HG02981 (cell line): ENCODE measurements at regions not wholly inside any gene's neighbourhood (a gene's known extent, or its start where the extent isn't known, plus 50 kb on each side); places are given as distances from the start of the nearest gene placed in this dataset.

ENCODE experiments used
- ATAC-seq: cut with Tn5 transposase; IDR thresholded peaks from one replicate; pipeline ENCODE4 v1.9.1; 2021; ENCODE audit warnings: mild to moderate bottlenecking, moderate library complexity; ENCODE audit not compliant: unreplicated experiment

GRCh38 chr15:77742127-77742526 lies 109.4 kb upstream of the LINGO1 start:
- ATAC-seq: no peak

- no peak for ATAC-seq
Observed at GRCh38 chr15:77741106-77741505, 108.4 kb upstream of the LINGO1 start.

- no peak for ATAC-seq
Observed at GRCh38 chr15:77739591-77740378, 107.1 kb upstream of the LINGO1 start.

- no peak for ATAC-seq
Observed at GRCh38 chr15:77738441-77739302, 106.0 kb upstream of the LINGO1 start.

- no peak for ATAC-seq
Observed at GRCh38 chr15:77738038-77738370, 105.3 kb upstream of the LINGO1 start.

GRCh38 chr15:77737238-77738037 lies 104.7 kb upstream of the LINGO1 start:
- ATAC-seq: no peak

- no peak for ATAC-seq
Observed at GRCh38 chr15:77734306-77734705, 101.6 kb upstream of the LINGO1 start.

GRCh38 chr15:77733579-77734300 lies 101.0 kb upstream of the LINGO1 start:
- no peak for ATAC-seq

- ATAC-seq: no peak
Observed at GRCh38 chr15:77732514-77733335, 100.0 kb upstream of the LINGO1 start.

- no peak for ATAC-seq
Observed at GRCh38 chr15:77731945-77732344, 99.2 kb upstream of the LINGO1 start.

- ATAC-seq: no peak
Observed at GRCh38 chr15:77731067-77731466, 98.4 kb upstream of the LINGO1 start.

- ATAC-seq: no peak
Observed at GRCh38 chr15:77727635-77728304, 95.1 kb upstream of the LINGO1 start.

- no peak for ATAC-seq
Observed at GRCh38 chr15:77724715-77725114, 92.0 kb upstream of the LINGO1 start.

GRCh38 chr15:77723756-77724155 lies 91.0 kb upstream of the LINGO1 start:
- no peak for ATAC-seq

- ATAC-seq: no peak
Observed at GRCh38 chr15:77722759-77723460, 90.2 kb upstream of the LINGO1 start.

GRCh38 chr15:77721963-77722362 lies 89.3 kb upstream of the LINGO1 start:
- no peak for ATAC-seq

GRCh38 chr15:77720655-77721054 lies 87.9 kb upstream of the LINGO1 start:
- ATAC-seq: no peak

- no peak for ATAC-seq
Observed at GRCh38 chr15:77720173-77720572, 87.5 kb upstream of the LINGO1 start.

GRCh38 chr15:77719450-77719849 lies 86.7 kb upstream of the LINGO1 start:
- ATAC-seq: no peak
